Heart left ventricle (tissue), 16 donors: ENCODE measurements at regions not wholly inside any gene's neighbourhood (a gene's known extent, or its start where the extent isn't known, plus 50 kb on each side); places are given as distances from the start of the nearest gene placed in this dataset.
"Not testable (repeated sequence)": the region's sequence is repeated elsewhere in the genome, so short reads cannot be mapped to it uniquely, and the experiment has no call there.

Experiments used
- ATAC-seq, 4 donors: fragments of 200-7000 bp; cut with Tn5 transposase; one replicate each; pipeline ENCODE4 v1.9.1; 2020 to 2022; ENCODE audit warnings: moderate library complexity in 4 of 4, mild to moderate bottlenecking in 3 of 4, moderate number of reproducible peaks in 1 of 4
- DNase-seq, 5 donors: peaks; one replicate each; pipeline ENCODE4 v3.0.0-alpha.2; 2020
- H3K27ac ChIP-seq, 12 donors: fragments of 200-600 bp; sonication (generic) in 4 of 12; one replicate each; pipeline versions ENCODE4 v1.5.0 to v1.8.0; 2016 to 2022; ENCODE audit warnings: mild to moderate bottlenecking in 2 of 12
- H3K27me3 ChIP-seq, 9 donors: fragments of 200-600 bp; sonication (generic) in 2 of 9; one replicate each; pipeline versions ENCODE4 v1.5.1 to v1.8.0; 2016 to 2022; ENCODE audit warnings: mild to moderate bottlenecking in 3 of 9
- H3K36me3 ChIP-seq, 9 donors: fragments of 200-600 bp; sonication (generic) in 2 of 9; one replicate each; pipeline versions ENCODE4 v1.5.0 to v1.8.0; 2018 to 2022; ENCODE audit warnings: mild to moderate bottlenecking in 2 of 9
- H3K4me1 ChIP-seq, 12 donors: fragments of 200-600 bp; sonication (generic) in 4 of 12; one replicate each; pipeline versions ENCODE4 v1.5.0 to v1.8.0; 2016 to 2022; ENCODE audit warnings: mild to moderate bottlenecking in 3 of 12
- H3K4me3 ChIP-seq, 12 donors: fragments of 200-600 bp; sonication (generic) in 4 of 12; one replicate each; pipeline versions ENCODE4 v1.5.0 to v1.8.0; 2017 to 2022; ENCODE audit warnings: mild to moderate bottlenecking in 9 of 12, moderate library complexity in 4 of 12
- H3K9me3 ChIP-seq, 12 donors: fragments of 200-600 bp; sonication (generic) in 4 of 12; one replicate each; pipeline versions ENCODE4 v1.5.0 to v1.8.0; 2016 to 2022; ENCODE audit warnings: mild to moderate bottlenecking in 1 of 12
- POLR2A ChIP-seq, 2 donors: fragments of 450-650 bp; IDR thresholded peaks; one replicate each; pipeline ENCODE4 v1.6.1; 2017; ENCODE audit warnings: antibody characterized with exemption in 2 of 2, mild to moderate bottlenecking in 2 of 2, moderate library complexity in 2 of 2
- WGBS, 4 donors: extraction: QIAGEN DNeasy Blood & Tissue Kit in 2 of 4; methylation state at CpG; one replicate each; pipeline versions ENCODE4 v1.1.5 to v1.1.7; 2013 to 2018; 5-methylcytosine and 5-hydroxymethylcytosine counted together
- intact Hi-C, 10 donors: fragments of 100-400 bp; cut with DNase I; formaldehyde crosslinking; loops; one replicate each; pipeline versions ENCODE4 v1.11.1 to v1.14.2; 2022
- TF ChIP-seq, protein P1 (sequence below), 12 donors: fragments of 200-600 bp; sonication (generic) in 4 of 12; IDR thresholded peaks; one replicate each; pipeline versions ENCODE4 v1.5.0 to v1.8.0; 2018 to 2022; ENCODE audit warnings: antibody characterized with exemption in 12 of 12, mild to moderate bottlenecking in 5 of 12
- donor health status: ischemic (EF 13 %, LVEDD 7.1; RV severe dilation, severe dysfunction).
- donor health status: healthy with polysubstance abuse.
- donor health status: DM: no; HTN: yes; CAD: no.
- donor health status: DM: no; HTN: no; CAD: no.
- donor health status: ischemic (EF 25% LVEDD 6.9; RV normal size, moderate dysfunction).
- donor health status: ischemic (EF 25% LVEDD 5.7; RV mildly dilated, moderate dysfunction).
- donor health status: healthy.
- donor health status: DM: yes; HTN: yes; CAD: no.
- donor health status: ischemic (EF 35%, LVEDD 5.7; RV mildly dilated, moderate dysfunction).
- donor health status: nonischemic (EF 11% LVEDD 7.7; RV severe dilation, severe dysfunction).
- donor health status: DM: yes; HTN: yes; CAD: no.
- donor health status: PGD.
- donor health status: ischemic (EF 29% LVEDD 5.4; RV normal size, mild dysfunction).
- donor health status: nonischemic (EF 23%, LVEDD 6.1; RV moderate dilation, normal function).

- H3K27me3 ChIP-seq = peaks cover 0 to 37% (median 0%) of the 10 kb centered on the region in 9 donors
- DNase-seq (no peak), ATAC-seq (no peak)
- no peak overlapping the region for H3K27ac ChIP-seq
- H3K36me3 ChIP-seq = no peaks in the 10 kb centered on the region
- 89 to 100% (median 92%) methylated on average over 3 of the region's 3 CpGs for WGBS, 4 donors
- no peak for TF ChIP-seq POLR2A (IDR thresholded peaks at IDR 0.05)
- TF ChIP-seq, protein P1, sequence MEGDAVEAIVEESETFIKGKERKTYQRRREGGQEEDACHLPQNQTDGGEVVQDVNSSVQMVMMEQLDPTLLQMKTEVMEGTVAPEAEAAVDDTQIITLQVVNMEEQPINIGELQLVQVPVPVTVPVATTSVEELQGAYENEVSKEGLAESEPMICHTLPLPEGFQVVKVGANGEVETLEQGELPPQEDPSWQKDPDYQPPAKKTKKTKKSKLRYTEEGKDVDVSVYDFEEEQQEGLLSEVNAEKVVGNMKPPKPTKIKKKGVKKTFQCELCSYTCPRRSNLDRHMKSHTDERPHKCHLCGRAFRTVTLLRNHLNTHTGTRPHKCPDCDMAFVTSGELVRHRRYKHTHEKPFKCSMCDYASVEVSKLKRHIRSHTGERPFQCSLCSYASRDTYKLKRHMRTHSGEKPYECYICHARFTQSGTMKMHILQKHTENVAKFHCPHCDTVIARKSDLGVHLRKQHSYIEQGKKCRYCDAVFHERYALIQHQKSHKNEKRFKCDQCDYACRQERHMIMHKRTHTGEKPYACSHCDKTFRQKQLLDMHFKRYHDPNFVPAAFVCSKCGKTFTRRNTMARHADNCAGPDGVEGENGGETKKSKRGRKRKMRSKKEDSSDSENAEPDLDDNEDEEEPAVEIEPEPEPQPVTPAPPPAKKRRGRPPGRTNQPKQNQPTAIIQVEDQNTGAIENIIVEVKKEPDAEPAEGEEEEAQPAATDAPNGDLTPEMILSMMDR (IDR thresholded peaks at IDR 0.05) = no peak
- intact Hi-C loops = no loop called here
- peaks cover 0 to 4% (median 0%) of the 10 kb centered on the region in 12 donors for H3K4me1 ChIP-seq
- no peak overlapping the region for H3K4me3 ChIP-seq
- no peaks in the 10 kb centered on the region for H3K9me3 ChIP-seq
These were observed 221.1 kb downstream of the ZNF674 start for GRCh38 chrX:46324166-46324565.

DNA sequence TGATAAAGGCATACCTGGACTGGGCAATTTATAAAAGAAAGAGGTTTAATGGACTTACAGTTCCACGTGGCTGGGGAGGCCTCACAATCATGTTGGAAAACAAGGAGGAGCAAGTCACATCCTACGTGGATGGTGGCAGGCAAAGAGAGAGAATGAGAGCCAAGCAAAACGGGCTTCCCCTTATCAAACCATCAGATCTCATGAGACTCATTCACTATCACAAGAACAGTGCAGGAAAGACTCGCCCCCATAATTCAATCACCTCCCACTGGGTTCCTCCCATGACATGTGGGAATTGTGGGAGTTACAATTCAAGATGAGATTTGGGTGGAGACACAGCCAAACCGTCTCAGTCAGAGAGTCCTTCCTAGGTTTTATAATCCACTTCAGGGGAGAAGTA, 222.3 kb downstream of the ZNF674 start:
- H3K9me3 ChIP-seq, intact Hi-C loops, DNase-seq, ATAC-seq, H3K27ac ChIP-seq, H3K36me3 ChIP-seq, H3K4me1 ChIP-seq, H3K4me3 ChIP-seq: not testable (repeated sequence)
- H3K27me3 ChIP-seq = peaks cover 0 to 34% (median 0%) of the 10 kb centered on the region in 9 donors
- WGBS, 4 donors = 42 to 51% (median 47%) methylated on average over 5 of the region's 5 CpGs

DNA sequence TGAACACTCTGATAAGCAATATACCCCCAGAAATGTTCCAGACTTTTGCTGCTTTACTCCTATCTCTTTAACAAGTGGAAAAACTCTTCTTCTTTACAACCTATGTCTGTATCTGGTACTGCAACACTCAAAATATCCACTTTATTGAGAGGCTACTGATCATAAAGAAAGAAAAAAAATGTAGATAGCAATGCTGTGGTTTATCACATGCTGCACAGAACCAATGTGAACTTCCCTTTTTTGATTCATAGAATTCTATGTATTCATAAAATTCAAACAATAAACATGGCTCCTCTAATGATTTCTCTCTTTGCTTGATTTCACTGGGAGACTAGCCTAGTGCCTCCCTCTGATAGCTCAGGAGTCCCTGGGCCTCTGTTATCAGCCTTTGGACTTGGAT, 223.5 kb downstream of the ZNF674 start:
- no peaks in the 10 kb centered on the region for H3K36me3 ChIP-seq
- DNase-seq (no peak), ATAC-seq (no peak)
- H3K9me3 ChIP-seq = no peaks in the 10 kb centered on the region
- H3K27me3 ChIP-seq = peaks cover 0 to 38% (median 0%) of the 10 kb centered on the region in 9 donors
- intact Hi-C loops = no loop called here
- H3K27ac ChIP-seq = no peak overlapping the region
- no peak overlapping the region for H3K4me3 ChIP-seq
- H3K4me1 ChIP-seq = no peaks in the 10 kb centered on the region
- TF ChIP-seq, protein P1 (IDR thresholded peaks at IDR 0.05) = no peak
- no peak for TF ChIP-seq POLR2A (IDR thresholded peaks at IDR 0.05)

DNA sequence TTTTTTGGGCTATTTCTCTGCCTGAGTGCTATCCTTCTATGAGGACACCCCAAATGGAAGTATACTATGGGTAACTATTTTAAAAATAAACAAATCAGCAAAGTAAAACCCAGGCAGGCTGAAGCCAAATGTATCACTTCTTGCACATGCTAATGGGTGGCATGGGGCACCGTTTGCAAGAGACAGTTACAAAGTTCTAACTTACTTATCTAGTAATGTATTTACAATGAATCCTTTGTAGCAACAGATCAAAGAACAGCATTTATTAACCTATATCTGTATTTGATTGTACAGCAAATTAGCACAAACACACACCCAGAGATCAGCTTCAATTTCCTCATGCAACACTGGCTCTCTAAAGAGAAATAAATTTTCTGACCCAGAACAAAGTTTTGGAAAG, 225.5 kb downstream of the ZNF674 start:
- ATAC-seq = no peak
- Histone ChIP-seq H3K4me3 (no peak overlapping the region), H3K9me3 (no peaks in the 10 kb centered on the region), H3K4me1 (no peaks in the 10 kb centered on the region), H3K36me3 (no peaks in the 10 kb centered on the region), H3K27me3 (peaks cover 0 to 40% (median 0%) of the 10 kb centered on the region in 9 donors), H3K27ac (no peak overlapping the region)
- TF ChIP-seq, protein P1 (IDR thresholded peaks at IDR 0.05) = no peak
- TF ChIP-seq POLR2A (IDR thresholded peaks at IDR 0.05) = no peak
- no peak for DNase-seq
- intact Hi-C loops = no loop called here
- WGBS, 4 donors = 33 to 46% (median 40%) methylated on average over 1 of the region's 1 CpG

GRCh38 chrX:46318551-46318950, 226.7 kb downstream of the ZNF674 start:
- intact Hi-C loops = no loop called here

More at GRCh38 chrX:46318551-46318950, 226.7 kb downstream of the ZNF674 start:
- Histone ChIP-seq H3K4me1 (no peaks in the 10 kb centered on the region), H3K9me3 (no peaks in the 10 kb centered on the region), H3K27ac (no peak overlapping the region), H3K36me3 (no peaks in the 10 kb centered on the region), H3K27me3 (peaks cover 0 to 43% (median 0%) of the 10 kb centered on the region in 9 donors), H3K4me3 (no peak overlapping the region)
- ATAC-seq (no peak), DNase-seq (no peak)
- TF ChIP-seq, protein P1 (IDR thresholded peaks at IDR 0.05) = no peak
- TF ChIP-seq POLR2A (IDR thresholded peaks at IDR 0.05) = no peak
- WGBS, 4 donors = 51 to 82% (median 63%) methylated on average over 3 of the region's 3 CpGs
